Prostate gland (tissue), 2 donors: ENCODE measurements at regions not wholly inside any gene's neighbourhood (a gene's known extent, or its start where the extent isn't known, plus 50 kb on each side); places are given as distances from the start of the nearest gene placed in this dataset.

Experiments
- CTCF ChIP-seq, 4 experiments: fragments of 200-600 bp in 2 of 4; fragments of 450-650 bp in 2 of 4; sonication (generic) in 2 of 4; IDR thresholded peaks; 1 replicate in 3 of 4; 2 replicates in 1 of 4; pipeline ENCODE4 v1.5.1; 2016 to 2019; ENCODE audit warnings: antibody characterized with exemption in 4 of 4, mild to moderate bottlenecking in 2 of 4, moderate library complexity in 2 of 4
- POLR2A ChIP-seq: fragments of 450-650 bp; IDR thresholded peaks from one replicate; pipeline ENCODE4 v1.6.1; 2016; ENCODE audit warnings: antibody characterized with exemption, mild to moderate bottlenecking

- no peak for TF ChIP-seq POLR2A
- no peak for TF ChIP-seq CTCF (IDR thresholded peaks at IDR 0.05)
These were observed 419.2 kb downstream of the FGF9 start for GRCh38 chr13:22090106-22090505.
